ENCODE measurements at regions not wholly inside any gene's neighbourhood (a gene's known extent, or its start where the extent isn't known, plus 50 kb on each side); places are given as distances from the start of the nearest gene placed in this dataset.
"Not testable (repeated sequence)": the region's sequence is repeated elsewhere in the genome, so short reads cannot be mapped to it uniquely, and the experiment has no call there.

DNA sequence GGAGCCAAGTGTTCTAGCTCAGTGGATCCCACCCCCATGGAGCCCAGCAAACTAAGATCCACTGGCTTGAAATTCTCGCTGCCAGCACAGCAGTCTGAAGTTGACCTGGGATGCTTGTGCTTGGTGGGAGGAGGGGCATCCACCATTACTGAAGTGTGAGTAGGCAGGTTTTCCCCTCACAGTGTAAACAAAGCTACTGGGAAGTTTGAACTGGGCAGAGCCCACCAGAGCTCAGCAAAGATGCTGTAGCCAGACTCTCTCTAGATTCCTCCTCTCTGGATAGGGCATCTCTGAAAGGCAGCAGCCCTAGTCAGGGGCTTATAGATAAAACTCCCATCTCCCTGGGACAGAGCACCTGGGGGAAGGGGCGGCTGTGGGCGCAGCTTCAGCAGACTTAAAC lies 293.1 kb upstream of the NOX3 start:
- ATAC-seq, result not testable (repeated sequence)

DNA sequence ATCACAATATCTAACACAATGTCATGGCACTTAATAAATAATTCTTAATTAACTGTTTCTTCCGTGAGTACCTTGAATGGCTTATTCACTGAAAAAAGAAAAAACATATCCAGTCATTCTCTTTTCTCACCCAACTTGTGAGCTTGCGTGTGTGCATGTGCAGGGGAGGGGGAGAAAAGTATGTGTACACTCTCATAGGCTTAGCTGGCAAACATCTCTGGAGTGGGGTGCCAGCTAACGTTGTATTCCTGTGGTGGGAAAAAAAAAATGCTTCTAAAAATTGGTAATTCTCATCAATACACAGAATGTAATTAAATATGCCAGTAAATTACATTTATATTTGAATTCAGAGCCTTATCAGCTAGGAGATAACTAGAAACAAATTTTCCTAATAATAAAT lies 291.9 kb upstream of the NOX3 start:
- TF ChIP-seq ARNTL (CRISPR knock-in tag; IDR thresholded peaks at IDR 0.05; ENCODE audit: borderline replicate concordance, low read depth) (no peak), GLIS3 (CRISPR knock-in tag; IDR thresholded peaks at IDR 0.05) (no peak), ZFP30 (CRISPR knock-in tag; IDR thresholded peaks at IDR 0.05) (no peak), ISL1 (CRISPR knock-in tag; IDR thresholded peaks at IDR 0.05) (no peak), TOX (CRISPR knock-in tag; IDR thresholded peaks at IDR 0.05; ENCODE audit: borderline replicate concordance) (no peak), TCF4 (CRISPR knock-in tag; IDR thresholded peaks at IDR 0.05; ENCODE audit: borderline replicate concordance) (no peak), RARB (CRISPR knock-in tag; IDR thresholded peaks at IDR 0.05) (no peak), ZNF70 (CRISPR knock-in tag; IDR thresholded peaks at IDR 0.05) (no peak), OSR1 (CRISPR knock-in tag; IDR thresholded peaks at IDR 0.05) (no peak)
- TF ChIP-seq, protein P1, sequence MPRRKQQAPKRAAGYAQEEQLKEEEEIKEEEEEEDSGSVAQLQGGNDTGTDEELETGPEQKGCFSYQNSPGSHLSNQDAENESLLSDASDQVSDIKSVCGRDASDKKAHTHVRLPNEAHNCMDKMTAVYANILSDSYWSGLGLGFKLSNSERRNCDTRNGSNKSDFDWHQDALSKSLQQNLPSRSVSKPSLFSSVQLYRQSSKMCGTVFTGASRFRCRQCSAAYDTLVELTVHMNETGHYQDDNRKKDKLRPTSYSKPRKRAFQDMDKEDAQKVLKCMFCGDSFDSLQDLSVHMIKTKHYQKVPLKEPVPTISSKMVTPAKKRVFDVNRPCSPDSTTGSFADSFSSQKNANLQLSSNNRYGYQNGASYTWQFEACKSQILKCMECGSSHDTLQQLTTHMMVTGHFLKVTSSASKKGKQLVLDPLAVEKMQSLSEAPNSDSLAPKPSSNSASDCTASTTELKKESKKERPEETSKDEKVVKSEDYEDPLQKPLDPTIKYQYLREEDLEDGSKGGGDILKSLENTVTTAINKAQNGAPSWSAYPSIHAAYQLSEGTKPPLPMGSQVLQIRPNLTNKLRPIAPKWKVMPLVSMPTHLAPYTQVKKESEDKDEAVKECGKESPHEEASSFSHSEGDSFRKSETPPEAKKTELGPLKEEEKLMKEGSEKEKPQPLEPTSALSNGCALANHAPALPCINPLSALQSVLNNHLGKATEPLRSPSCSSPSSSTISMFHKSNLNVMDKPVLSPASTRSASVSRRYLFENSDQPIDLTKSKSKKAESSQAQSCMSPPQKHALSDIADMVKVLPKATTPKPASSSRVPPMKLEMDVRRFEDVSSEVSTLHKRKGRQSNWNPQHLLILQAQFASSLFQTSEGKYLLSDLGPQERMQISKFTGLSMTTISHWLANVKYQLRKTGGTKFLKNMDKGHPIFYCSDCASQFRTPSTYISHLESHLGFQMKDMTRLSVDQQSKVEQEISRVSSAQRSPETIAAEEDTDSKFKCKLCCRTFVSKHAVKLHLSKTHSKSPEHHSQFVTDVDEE (CRISPR knock-in tag; IDR thresholded peaks at IDR 0.05), result no peak
- TF ChIP-seq, protein P2, sequence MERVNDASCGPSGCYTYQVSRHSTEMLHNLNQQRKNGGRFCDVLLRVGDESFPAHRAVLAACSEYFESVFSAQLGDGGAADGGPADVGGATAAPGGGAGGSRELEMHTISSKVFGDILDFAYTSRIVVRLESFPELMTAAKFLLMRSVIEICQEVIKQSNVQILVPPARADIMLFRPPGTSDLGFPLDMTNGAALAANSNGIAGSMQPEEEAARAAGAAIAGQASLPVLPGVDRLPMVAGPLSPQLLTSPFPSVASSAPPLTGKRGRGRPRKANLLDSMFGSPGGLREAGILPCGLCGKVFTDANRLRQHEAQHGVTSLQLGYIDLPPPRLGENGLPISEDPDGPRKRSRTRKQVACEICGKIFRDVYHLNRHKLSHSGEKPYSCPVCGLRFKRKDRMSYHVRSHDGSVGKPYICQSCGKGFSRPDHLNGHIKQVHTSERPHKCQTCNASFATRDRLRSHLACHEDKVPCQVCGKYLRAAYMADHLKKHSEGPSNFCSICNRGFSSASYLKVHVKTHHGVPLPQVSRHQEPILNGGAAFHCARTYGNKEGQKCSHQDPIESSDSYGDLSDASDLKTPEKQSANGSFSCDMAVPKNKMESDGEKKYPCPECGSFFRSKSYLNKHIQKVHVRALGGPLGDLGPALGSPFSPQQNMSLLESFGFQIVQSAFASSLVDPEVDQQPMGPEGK (CRISPR knock-in tag; IDR thresholded peaks at IDR 0.05; ENCODE audit: borderline replicate concordance), result no peak
- no peak for ATAC-seq

DNA sequence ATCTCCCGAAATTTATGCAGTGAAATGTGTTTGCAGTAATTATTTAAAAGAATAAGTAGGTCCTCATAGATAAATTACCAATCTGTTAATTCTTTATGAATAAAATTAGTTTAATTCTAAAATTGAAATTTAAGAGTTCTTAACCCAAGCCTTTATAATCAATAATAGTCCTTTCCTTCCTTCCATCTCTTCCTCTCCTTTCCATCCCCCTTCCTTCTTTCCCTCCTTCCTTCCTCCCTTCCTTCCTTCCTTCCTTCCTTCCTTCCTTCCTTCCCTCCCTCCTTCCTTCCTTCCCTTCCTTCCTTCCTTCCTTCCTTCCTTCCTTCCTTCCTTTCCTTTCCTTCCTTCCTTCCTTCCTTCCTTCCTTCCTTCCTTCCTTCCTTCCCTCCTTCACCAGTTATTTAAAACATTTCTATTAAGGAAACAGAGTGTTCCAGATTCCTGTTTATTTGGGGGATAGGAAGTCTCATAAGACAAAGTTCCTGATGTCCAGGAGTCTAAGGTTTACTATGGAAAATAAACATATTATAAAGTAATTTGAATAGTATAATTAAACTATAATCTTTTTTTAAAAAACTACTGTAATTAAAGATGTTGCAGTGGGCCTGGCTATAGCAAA lies 285.3 kb upstream of the NOX3 start:
- no peak for ATAC-seq
- no peak for TF ChIP-seq OSR1 (CRISPR knock-in tag; IDR thresholded peaks at IDR 0.05)
- no peak for TF ChIP-seq PPARA (CRISPR knock-in tag; IDR thresholded peaks at IDR 0.05; ENCODE audit: borderline replicate concordance)
- TF ChIP-seq SNAI2 (CRISPR knock-in tag; IDR thresholded peaks at IDR 0.05), result no peak
- no peak for TF ChIP-seq ZNF565 (CRISPR knock-in tag; conservative IDR thresholded peaks at IDR 0.05; ENCODE audit: low read depth)
- no peak for TF ChIP-seq ISL1 (CRISPR knock-in tag; IDR thresholded peaks at IDR 0.05)
- TF ChIP-seq TOX (CRISPR knock-in tag; IDR thresholded peaks at IDR 0.05; ENCODE audit: borderline replicate concordance), result no peak
- TF ChIP-seq, protein P3, sequence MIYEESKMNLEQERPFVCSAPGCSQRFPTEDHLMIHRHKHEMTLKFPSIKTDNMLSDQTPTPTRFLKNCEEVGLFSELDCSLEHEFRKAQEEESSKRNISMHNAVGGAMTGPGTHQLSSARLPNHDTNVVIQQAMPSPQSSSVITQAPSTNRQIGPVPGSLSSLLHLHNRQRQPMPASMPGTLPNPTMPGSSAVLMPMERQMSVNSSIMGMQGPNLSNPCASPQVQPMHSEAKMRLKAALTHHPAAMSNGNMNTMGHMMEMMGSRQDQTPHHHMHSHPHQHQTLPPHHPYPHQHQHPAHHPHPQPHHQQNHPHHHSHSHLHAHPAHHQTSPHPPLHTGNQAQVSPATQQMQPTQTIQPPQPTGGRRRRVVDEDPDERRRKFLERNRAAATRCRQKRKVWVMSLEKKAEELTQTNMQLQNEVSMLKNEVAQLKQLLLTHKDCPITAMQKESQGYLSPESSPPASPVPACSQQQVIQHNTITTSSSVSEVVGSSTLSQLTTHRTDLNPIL (CRISPR knock-in tag; IDR thresholded peaks at IDR 0.05; ENCODE audit: low read depth), result no peak

DNA sequence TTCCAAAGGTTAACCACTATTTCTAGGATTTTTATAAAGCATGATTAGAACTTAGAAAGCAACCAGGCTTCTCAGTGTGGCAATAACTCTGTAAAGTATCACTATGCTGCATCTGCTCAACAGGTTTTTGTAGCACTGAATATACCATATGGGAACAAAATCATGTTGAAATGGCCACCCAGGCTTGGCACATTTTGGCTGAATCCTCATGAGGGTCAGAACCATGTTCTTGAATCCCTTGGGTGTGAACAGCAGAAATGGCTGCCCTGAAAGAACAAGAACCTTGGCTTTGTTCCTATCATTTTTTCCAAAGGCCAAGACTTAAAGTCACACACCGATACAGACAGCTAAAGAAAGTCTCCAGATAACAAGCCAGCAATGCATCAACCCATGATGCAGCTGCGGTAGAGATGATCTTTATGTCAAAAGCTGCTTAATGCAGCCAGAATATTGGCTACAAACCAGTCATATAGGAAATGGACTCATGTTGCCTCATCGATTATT lies 283.0 kb upstream of the NOX3 start:
- TF ChIP-seq ZC3H10 (CRISPR knock-in tag; IDR thresholded peaks at IDR 0.05) (no peak), SNAI2 (CRISPR knock-in tag; IDR thresholded peaks at IDR 0.05) (no peak), ZNF565 (CRISPR knock-in tag; conservative IDR thresholded peaks at IDR 0.05; ENCODE audit: low read depth) (no peak), ZNF8 (CRISPR knock-in tag; IDR thresholded peaks at IDR 0.05) (no peak)
- TF ChIP-seq, protein P2 (CRISPR knock-in tag; IDR thresholded peaks at IDR 0.05; ENCODE audit: borderline replicate concordance), result no peak
- no peak for ATAC-seq

DNA sequence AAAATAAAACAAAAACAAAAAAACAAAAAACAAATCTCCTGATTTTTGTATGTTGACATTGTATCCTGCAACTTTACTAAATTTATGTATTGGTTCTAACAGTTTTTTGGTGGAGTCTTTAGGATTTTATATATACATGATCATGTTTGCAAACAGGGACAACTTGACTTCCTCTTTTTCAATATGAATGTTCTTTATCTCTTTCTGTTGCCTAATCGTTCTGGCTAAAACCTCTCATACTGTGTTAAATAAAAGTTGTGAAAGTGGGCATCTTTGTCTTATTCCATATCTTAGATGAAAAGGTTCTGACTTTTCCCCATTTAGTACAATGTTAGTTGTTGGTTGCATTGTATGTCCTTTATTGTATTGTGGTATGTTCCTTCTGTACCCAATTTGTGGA lies 261.7 kb upstream of the NOX3 start:
- ATAC-seq, result no peak
- TF ChIP-seq BACH2 (CRISPR knock-in tag; IDR thresholded peaks at IDR 0.05; ENCODE audit: borderline replicate concordance) (no peak), SNAI2 (CRISPR knock-in tag; IDR thresholded peaks at IDR 0.05) (no peak), ZFP30 (CRISPR knock-in tag; IDR thresholded peaks at IDR 0.05) (no peak), TOX (CRISPR knock-in tag; IDR thresholded peaks at IDR 0.05; ENCODE audit: borderline replicate concordance) (no peak), GLIS3 (CRISPR knock-in tag; IDR thresholded peaks at IDR 0.05) (no peak), ESRRG (CRISPR knock-in tag; IDR thresholded peaks at IDR 0.05) (no peak), ZFP3 (CRISPR knock-in tag; IDR thresholded peaks at IDR 0.05) (no peak), ZNF70 (CRISPR knock-in tag; IDR thresholded peaks at IDR 0.05) (no peak)
- TF ChIP-seq, protein P2 (CRISPR knock-in tag; IDR thresholded peaks at IDR 0.05; ENCODE audit: borderline replicate concordance), result no peak
- TF ChIP-seq, protein P3 (CRISPR knock-in tag; IDR thresholded peaks at IDR 0.05; ENCODE audit: low read depth), result no peak
- TF ChIP-seq, protein P4, sequence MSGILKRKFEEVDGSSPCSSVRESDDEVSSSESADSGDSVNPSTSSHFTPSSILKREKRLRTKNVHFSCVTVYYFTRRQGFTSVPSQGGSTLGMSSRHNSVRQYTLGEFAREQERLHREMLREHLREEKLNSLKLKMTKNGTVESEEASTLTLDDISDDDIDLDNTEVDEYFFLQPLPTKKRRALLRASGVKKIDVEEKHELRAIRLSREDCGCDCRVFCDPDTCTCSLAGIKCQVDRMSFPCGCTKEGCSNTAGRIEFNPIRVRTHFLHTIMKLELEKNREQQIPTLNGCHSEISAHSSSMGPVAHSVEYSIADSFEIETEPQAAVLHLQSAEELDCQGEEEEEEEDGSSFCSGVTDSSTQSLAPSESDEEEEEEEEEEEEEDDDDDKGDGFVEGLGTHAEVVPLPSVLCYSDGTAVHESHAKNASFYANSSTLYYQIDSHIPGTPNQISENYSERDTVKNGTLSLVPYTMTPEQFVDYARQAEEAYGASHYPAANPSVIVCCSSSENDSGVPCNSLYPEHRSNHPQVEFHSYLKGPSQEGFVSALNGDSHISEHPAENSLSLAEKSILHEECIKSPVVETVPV (CRISPR knock-in tag; IDR thresholded peaks at IDR 0.05), result no peak
